Activated CD4-positive, alpha-beta T cell treated with anti-CD3 and anti-CD28 coated beads for 36 hours (primary cell): ENCODE measurements at regions not wholly inside any gene's neighbourhood (a gene's known extent, or its start where the extent isn't known, plus 50 kb on each side); places are given as distances from the start of the nearest gene placed in this dataset.

Experiments used
- ATAC-seq: fragments of 200-7000 bp; cut with Tn5 transposase; one replicate; pipeline ENCODE4 v1.10.0; 2021; ENCODE audit warnings: mild to moderate bottlenecking, moderate library complexity
- CTCF ChIA-PET: fragments of 350-600 bp; sonication (Branson Sonifier 250); formaldehyde crosslinking; loops from one replicate; lab custom pipeline; 2021; ENCODE audit warnings: antibody characterized with exemption; lab: Charles Lee
- POLR2A ChIA-PET: fragments of 350-600 bp; sonication (Branson Sonifier 250); formaldehyde crosslinking; loops from one replicate; lab custom pipeline; 2021; ENCODE audit warnings: antibody characterized with exemption, inconsistent platforms; lab: Charles Lee
- DNase-seq: peaks from one replicate; pipeline ENCODE4 v3.0.0-alpha.2; 2020
- H3K27ac Mint-ChIP-seq: one replicate; pipeline ENCODE4 v1.8.0; 2021; ENCODE audit warnings: mixed read lengths
- H3K27me3 Mint-ChIP-seq: one replicate; pipeline ENCODE4 v1.8.0; 2021; ENCODE audit warnings: mixed read lengths
- H3K36me3 Mint-ChIP-seq: one replicate; pipeline ENCODE4 v1.8.0; 2021; ENCODE audit warnings: low read depth, mixed read lengths
- H3K4me1 Mint-ChIP-seq: one replicate; pipeline ENCODE4 v1.8.0; 2021; ENCODE audit warnings: mixed read lengths
- H3K4me3 Mint-ChIP-seq: one replicate; pipeline ENCODE4 v1.8.0; 2021; ENCODE audit warnings: mild to moderate bottlenecking, moderate library complexity, mixed read lengths
- H3K9me3 Mint-ChIP-seq: one replicate; pipeline ENCODE4 v1.8.0; 2021; ENCODE audit warnings: low read depth, mixed read lengths
- intact Hi-C, 2 experiments: fragments of 100-400 bp; cut with DNase I in 1 of 2; cut with micrococcal nuclease in 1 of 2; formaldehyde crosslinking; loops; one replicate each; pipeline versions ENCODE4 v1.14.2 to v1.15.1; 2022 to 2024; cut with DNase I, micrococcal nuclease

- Mint-ChIP-seq H3K9me3 (no peaks in the 10 kb centered on the region), H3K4me3 (no peak overlapping the region)
Measured at GRCh38 chr15:81514725-81515124, 140.7 kb upstream of the TMC3 start.

GRCh38 chr15:81511138-81511537 lies 137.1 kb upstream of the TMC3 start:
- Mint-ChIP-seq H3K27me3 (peaks cover 3% of the 10 kb centered on the region), H3K27ac (no peak overlapping the region), H3K4me1 (no peaks in the 10 kb centered on the region), H3K4me3 (no peak overlapping the region), H3K36me3 (no peaks in the 10 kb centered on the region), H3K9me3 (no peaks in the 10 kb centered on the region)
- ChIA-PET CTCF (interaction anchor here (0.5 kb wide), 1 partner anchor 496 kb away, joined by 3 read pairs; no protein-coding TSS in a partner anchor), POLR2A (no interaction called here)
- no peak for DNase-seq
- intact Hi-C loops: no loop called here
- no peak for ATAC-seq

More at GRCh38 chr15:81514725-81515124, 140.7 kb upstream of the TMC3 start:
- peaks cover 6% of the 10 kb centered on the region for H3K27me3 Mint-ChIP-seq
- ChIA-PET POLR2A (no interaction called here), CTCF (interaction anchor here (0.7 kb wide), 1 partner anchor 30 kb away, joined by 3 read pairs; no protein-coding TSS in a partner anchor)
- no peak overlapping the region for H3K27ac Mint-ChIP-seq
- H3K36me3 Mint-ChIP-seq: no peaks in the 10 kb centered on the region
- intact Hi-C loops: no loop called here
- ATAC-seq (no peak), DNase-seq (no peak)
- no peaks in the 10 kb centered on the region for H3K4me1 Mint-ChIP-seq

- Mint-ChIP-seq H3K27ac (no peak overlapping the region), H3K27me3 (no peaks in the 10 kb centered on the region), H3K4me1 (no peaks in the 10 kb centered on the region), H3K4me3 (no peak overlapping the region), H3K36me3 (no peaks in the 10 kb centered on the region), H3K9me3 (no peaks in the 10 kb centered on the region)
- ChIA-PET POLR2A (no interaction called here), CTCF (no interaction called here)
- no peak for ATAC-seq
- intact Hi-C loops: no loop called here
- DNase-seq: no peak
Measured at GRCh38 chr15:81507831-81508230, 133.8 kb upstream of the TMC3 start.

- no peaks in the 10 kb centered on the region for H3K27me3 Mint-ChIP-seq
- no peak for ATAC-seq
- H3K27ac Mint-ChIP-seq: no peak overlapping the region
- CTCF ChIA-PET: interaction anchor here (0.6 to 0.7 kb wide), 2 partner anchors 110 to 1587 kb away, joined by 3 read pairs; no protein-coding TSS in a partner anchor
- no peak overlapping the region for H3K4me3 Mint-ChIP-seq
- intact Hi-C loops: no loop called here
- no peaks in the 10 kb centered on the region for H3K4me1 Mint-ChIP-seq
- DNase-seq: no peak
- no peaks in the 10 kb centered on the region for H3K9me3 Mint-ChIP-seq
- POLR2A ChIA-PET: no interaction called here
- no peaks in the 10 kb centered on the region for H3K36me3 Mint-ChIP-seq
Measured at GRCh38 chr15:81506936-81507335, 132.9 kb upstream of the TMC3 start.

- H3K27ac Mint-ChIP-seq: no peak overlapping the region
- ChIA-PET CTCF (no interaction called here), POLR2A (no interaction called here)
- no peaks in the 10 kb centered on the region for H3K36me3 Mint-ChIP-seq
- no peaks in the 10 kb centered on the region for H3K4me1 Mint-ChIP-seq
- H3K27me3 Mint-ChIP-seq: no peaks in the 10 kb centered on the region
- no peaks in the 10 kb centered on the region for H3K9me3 Mint-ChIP-seq
- DNase-seq (no peak), ATAC-seq (no peak)
- no peak overlapping the region for H3K4me3 Mint-ChIP-seq
- intact Hi-C loops: no loop called here
Measured at GRCh38 chr15:81506071-81506470, 132.1 kb upstream of the TMC3 start.

GRCh38 chr15:81504170-81504905 lies 130.3 kb upstream of the TMC3 start:
- intact Hi-C loops: no loop called here
- CTCF ChIA-PET: interaction anchor here (1.0 to 1.3 kb wide), 2 partner anchors 18 to 23 kb away, joined by 4 to 5 read pairs; no protein-coding TSS in a partner anchor
- Mint-ChIP-seq H3K4me1 (no peaks in the 10 kb centered on the region), H3K9me3 (no peaks in the 10 kb centered on the region), H3K36me3 (no peaks in the 10 kb centered on the region), H3K27me3 (no peaks in the 10 kb centered on the region), H3K27ac (no peak overlapping the region), H3K4me3 (no peak overlapping the region)
- DNase-seq (no peak), ATAC-seq (no peak)
- POLR2A ChIA-PET: no interaction called here

- Mint-ChIP-seq H3K27me3 (no peaks in the 10 kb centered on the region), H3K9me3 (no peaks in the 10 kb centered on the region), H3K36me3 (no peaks in the 10 kb centered on the region), H3K4me1 (no peaks in the 10 kb centered on the region), H3K4me3 (no peak overlapping the region), H3K27ac (no peak overlapping the region)
- ATAC-seq: no peak
- ChIA-PET POLR2A (no interaction called here), CTCF (interaction anchor here (0.6 kb wide), 1 partner anchor 102 kb away, joined by 3 read pairs; no protein-coding TSS in a partner anchor)
- no peak for DNase-seq
- intact Hi-C loops: no loop called here
Measured at GRCh38 chr15:81502439-81502838, 128.4 kb upstream of the TMC3 start.

GRCh38 chr15:81500081-81500480 lies 126.1 kb upstream of the TMC3 start:
- no peak overlapping the region for H3K4me3 Mint-ChIP-seq

GRCh38 chr15:81498294-81498693 lies 124.3 kb upstream of the TMC3 start:
- H3K4me3 Mint-ChIP-seq: no peak overlapping the region
- no peaks in the 10 kb centered on the region for H3K4me1 Mint-ChIP-seq
- no peak overlapping the region for H3K27ac Mint-ChIP-seq
- no peaks in the 10 kb centered on the region for H3K36me3 Mint-ChIP-seq
- H3K27me3 Mint-ChIP-seq: no peaks in the 10 kb centered on the region
- CTCF ChIA-PET: interaction anchor here (0.5 kb wide), 1 partner anchor 513 kb away, joined by 3 read pairs; no protein-coding TSS in a partner anchor
- POLR2A ChIA-PET: no interaction called here
- DNase-seq (no peak), ATAC-seq (no peak)
- intact Hi-C loops: no loop called here
- H3K9me3 Mint-ChIP-seq: no peaks in the 10 kb centered on the region

More at GRCh38 chr15:81500081-81500480, 126.1 kb upstream of the TMC3 start:
- ChIA-PET POLR2A (no interaction called here), CTCF (interaction anchor here (0.9 kb wide), 1 partner anchor 67 kb away, joined by 3 read pairs; no protein-coding TSS in a partner anchor)
- H3K9me3 Mint-ChIP-seq: no peaks in the 10 kb centered on the region
- no peaks in the 10 kb centered on the region for H3K27me3 Mint-ChIP-seq
- intact Hi-C loops: no loop called here
- no peak for ATAC-seq
- no peaks in the 10 kb centered on the region for H3K4me1 Mint-ChIP-seq
- H3K27ac Mint-ChIP-seq: no peak overlapping the region
- no peak for DNase-seq
- no peaks in the 10 kb centered on the region for H3K36me3 Mint-ChIP-seq

GRCh38 chr15:81497238-81497637 lies 123.2 kb upstream of the TMC3 start:
- H3K4me1 Mint-ChIP-seq: no peaks in the 10 kb centered on the region
- no peaks in the 10 kb centered on the region for H3K36me3 Mint-ChIP-seq
- H3K4me3 Mint-ChIP-seq: no peak overlapping the region
- no peak overlapping the region for H3K27ac Mint-ChIP-seq
- ChIA-PET POLR2A (no interaction called here), CTCF (no interaction called here)
- ATAC-seq (no peak), DNase-seq (no peak)
- H3K27me3 Mint-ChIP-seq: no peaks in the 10 kb centered on the region
- no peaks in the 10 kb centered on the region for H3K9me3 Mint-ChIP-seq
- intact Hi-C loops: no loop called here

GRCh38 chr15:81495780-81496467 lies 121.9 kb upstream of the TMC3 start:
- no peak for ATAC-seq
- no peaks in the 10 kb centered on the region for H3K27me3 Mint-ChIP-seq
- no peaks in the 10 kb centered on the region for H3K36me3 Mint-ChIP-seq
- H3K27ac Mint-ChIP-seq: no peak overlapping the region
- H3K4me3 Mint-ChIP-seq: no peak overlapping the region
- H3K4me1 Mint-ChIP-seq: no peaks in the 10 kb centered on the region
- DNase-seq: no peak
- intact Hi-C loops: no loop called here
- no peaks in the 10 kb centered on the region for H3K9me3 Mint-ChIP-seq
- ChIA-PET POLR2A (interaction anchor here (0.6 kb wide), 1 partner anchor 769 kb away, joined by 4 read pairs; no protein-coding TSS in a partner anchor), CTCF (no interaction called here)
